GM18499 (cell line): ENCODE measurements at regions not wholly inside any gene's neighbourhood (a gene's known extent, or its start where the extent isn't known, plus 50 kb on each side); places are given as distances from the start of the nearest gene placed in this dataset.
"Not testable (repeated sequence)": the region's sequence is repeated elsewhere in the genome, so short reads cannot be mapped to it uniquely, and the experiment has no call there.

ENCODE experiments used
- ATAC-seq: cut with Tn5 transposase; IDR thresholded peaks from one replicate; pipeline ENCODE4 v1.9.1; 2021; ENCODE audit warnings: moderate number of reproducible peaks; ENCODE audit not compliant: insufficient read depth, unreplicated experiment

DNA sequence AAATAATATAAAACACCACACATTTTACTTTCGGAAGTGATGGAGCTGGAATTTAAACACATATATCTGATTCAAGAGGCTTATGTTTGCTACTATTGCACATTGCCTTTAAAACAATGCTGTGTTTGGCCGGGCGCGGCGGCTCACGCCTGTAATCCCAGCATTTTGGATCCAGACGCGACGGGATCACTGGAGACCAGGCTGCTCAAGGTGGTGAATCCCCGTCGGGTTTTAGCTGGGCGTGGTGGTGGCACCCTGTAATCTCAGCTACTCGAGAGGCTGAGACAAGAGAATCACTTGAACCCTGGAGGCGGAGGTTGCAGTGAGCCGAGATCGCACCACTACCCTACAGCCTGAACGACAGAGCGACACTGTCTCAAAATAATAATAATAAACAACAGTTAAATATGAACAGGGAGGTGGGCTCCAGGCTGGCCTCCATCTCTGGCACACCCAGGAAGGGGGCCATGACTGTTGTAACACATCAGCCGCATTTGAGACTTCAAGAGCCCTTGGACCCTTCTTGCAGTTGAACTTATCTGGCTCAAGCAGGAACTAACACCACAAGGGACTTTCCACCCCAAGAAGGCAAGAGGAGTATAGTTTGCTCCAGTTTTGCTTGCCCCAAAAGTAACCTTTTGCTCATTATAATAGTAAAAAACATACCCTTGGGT lies 127.1 kb upstream of the ZNF184 start:
- ATAC-seq, result no peak

DNA sequence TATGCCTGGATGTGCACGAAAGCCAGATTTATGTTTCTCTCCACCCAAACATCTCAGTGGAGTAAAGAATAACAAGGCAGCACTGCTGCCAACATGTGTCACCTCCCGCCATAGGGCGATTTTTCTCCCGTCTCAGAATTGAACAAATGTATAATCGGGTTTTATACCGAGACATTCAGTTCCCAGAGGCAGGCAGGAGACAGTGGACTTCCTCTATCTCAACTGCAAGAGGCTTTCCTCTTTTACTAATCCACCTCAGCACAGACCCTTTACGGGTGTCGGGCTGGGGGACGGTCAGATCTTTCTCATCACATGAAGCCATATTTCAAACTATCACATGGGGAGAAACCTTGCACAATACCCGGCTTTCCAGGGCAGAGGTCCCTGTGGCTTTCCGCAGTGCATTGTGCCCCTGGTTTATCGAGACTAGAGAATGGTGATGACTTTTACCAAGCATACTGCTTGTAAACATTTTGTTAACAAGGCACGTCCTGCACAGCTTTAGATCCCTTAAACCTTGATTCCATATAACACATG lies 124.2 kb upstream of the ZNF184 start:
- ATAC-seq, result not testable (repeated sequence)

GRCh38 chr6:27593861-27594260 lies 121.0 kb upstream of the ZNF184 start:
- no peak for ATAC-seq

GRCh38 chr6:27593200-27593818 lies 120.4 kb upstream of the ZNF184 start:
- ATAC-seq, result no peak

GRCh38 chr6:27592481-27593199 lies 119.7 kb upstream of the ZNF184 start:
- ATAC-seq, result peak; percentile 61

DNA sequence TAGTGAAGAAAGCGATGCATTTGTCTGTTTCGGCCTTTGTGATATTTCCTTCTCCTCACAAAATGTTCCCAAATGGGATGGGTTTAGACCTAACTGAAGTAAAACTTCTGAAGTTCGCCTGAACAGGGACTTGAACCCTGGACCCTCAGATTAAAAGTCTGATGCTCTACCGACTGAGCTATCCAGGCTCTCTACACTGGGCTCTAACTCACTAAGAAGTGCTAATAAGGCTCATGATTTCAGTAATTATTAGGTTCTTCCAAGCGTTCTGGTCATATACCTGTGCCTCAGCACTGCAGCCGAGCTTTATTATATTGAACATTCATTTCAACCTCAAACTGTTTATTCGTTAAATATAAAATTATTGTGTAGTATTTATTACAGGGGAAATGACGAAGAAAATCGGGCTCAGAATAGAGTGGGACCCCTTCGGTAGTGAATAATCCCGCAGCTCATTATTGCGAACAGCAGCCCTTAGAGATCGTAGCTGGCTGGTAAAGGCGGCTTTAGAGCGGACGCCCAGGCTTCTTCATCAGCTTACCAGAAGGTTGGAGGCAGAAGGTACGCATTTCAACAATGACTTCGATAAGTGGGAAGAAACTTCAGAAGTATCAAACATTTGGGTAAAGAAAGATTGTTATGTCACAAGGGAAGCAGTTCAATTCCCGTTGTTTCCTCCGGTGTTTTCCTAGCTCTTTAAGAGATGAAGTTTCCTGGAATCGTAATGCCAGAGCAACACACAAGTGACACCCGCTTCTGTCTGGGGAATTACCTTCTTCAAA lies 119.0 kb upstream of the ZNF184 start:
- ATAC-seq, result no peak

DNA sequence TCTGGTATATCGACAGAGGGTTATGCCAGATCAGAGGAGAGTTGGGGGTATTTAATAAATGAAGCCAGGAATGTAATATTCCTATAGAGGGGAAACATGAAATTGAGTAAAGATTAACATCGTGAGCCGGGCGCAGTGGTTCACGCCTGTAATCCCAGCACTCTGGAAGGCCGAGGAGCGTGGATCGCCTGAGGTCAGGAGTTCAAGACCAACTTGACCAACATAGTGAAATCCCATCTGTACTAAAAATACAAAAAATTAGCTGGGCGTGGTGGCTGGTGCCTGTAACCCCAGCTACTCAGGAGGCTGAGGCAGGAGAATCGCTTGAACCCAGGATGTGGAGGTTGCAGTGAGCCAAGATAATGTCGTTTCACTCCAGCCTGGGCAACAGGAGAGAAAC lies 112.4 kb upstream of the ZNF184 start:
- ATAC-seq, result not testable (repeated sequence)

DNA sequence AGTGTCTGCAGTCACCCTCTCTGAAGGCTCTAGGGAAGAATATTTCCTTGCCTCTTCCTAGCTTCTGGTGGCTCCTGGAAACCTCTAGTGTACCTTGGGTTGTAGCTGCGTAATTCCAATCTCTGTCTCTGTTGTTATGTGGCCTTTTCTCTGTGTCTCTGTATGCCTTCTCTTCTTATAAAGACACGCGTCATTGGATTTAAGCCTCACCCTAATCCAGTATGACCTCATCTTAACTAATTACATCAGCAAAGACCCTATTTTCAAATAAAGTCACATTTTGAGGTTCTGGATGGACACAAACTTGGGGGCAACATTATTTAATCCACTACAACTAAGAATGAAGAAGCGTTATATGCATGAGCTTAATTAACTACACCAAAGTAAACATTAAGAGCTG lies 111.4 kb upstream of the ZNF184 start:
- ATAC-seq, result no peak

- ATAC-seq, result no peak
Measured at GRCh38 chr6:27582928-27583725, 110.2 kb upstream of the ZNF184 start.

DNA sequence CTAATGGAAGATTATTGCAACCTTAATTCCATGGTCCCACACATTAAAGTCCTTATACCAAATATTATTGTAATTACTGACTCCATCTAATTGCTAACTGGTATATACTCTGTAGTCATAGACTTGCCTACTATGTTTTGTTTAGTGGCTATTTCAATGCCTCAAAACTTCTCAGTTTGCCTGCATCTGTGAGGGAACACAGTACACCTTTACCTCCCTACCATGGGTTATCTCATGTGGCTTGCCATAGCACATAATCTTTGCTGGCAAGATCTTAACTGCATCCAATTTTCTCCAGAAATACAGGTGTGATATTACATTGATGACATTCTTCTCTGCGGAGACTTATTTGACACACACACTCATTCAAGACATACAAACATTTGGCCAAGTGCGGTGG lies 107.1 kb upstream of the ZNF184 start:
- ATAC-seq, result no peak

- no peak for ATAC-seq
Measured at GRCh38 chr6:27577922-27578321, 105.0 kb upstream of the ZNF184 start.

GRCh38 chr6:27575594-27576361 lies 102.9 kb upstream of the ZNF184 start:
- no peak for ATAC-seq

DNA sequence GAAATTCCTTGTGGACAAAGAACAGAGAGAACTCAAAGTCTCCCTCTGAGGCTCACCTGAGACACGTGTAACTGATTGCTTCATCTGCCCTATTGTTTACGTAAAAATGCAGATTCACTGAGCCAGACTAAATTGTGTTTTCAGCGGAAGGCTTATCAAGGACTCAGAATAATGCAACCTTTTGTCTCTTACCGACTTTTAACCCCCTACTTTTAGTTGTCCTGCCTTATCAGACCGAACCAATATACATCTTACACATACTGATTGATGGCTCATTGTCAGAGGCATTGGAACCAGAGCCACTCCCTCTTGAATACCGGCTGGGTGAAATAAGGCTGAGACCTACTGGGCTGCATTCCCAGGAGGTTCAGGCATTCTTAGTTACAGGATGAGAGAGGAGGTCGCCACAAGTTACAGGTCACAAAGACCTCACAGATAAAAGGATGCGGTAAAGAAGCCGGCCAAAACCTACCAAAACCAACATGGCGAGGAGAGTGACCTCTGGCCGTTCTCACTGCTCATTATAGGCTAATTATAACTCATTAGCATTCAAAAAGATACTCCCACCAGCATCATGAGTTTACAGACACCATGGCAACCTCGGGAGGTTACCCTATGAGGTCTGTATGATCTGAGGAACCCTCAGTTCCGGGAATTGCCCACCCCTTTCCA lies 95.5 kb upstream of the ZNF184 start:
- no peak for ATAC-seq

DNA sequence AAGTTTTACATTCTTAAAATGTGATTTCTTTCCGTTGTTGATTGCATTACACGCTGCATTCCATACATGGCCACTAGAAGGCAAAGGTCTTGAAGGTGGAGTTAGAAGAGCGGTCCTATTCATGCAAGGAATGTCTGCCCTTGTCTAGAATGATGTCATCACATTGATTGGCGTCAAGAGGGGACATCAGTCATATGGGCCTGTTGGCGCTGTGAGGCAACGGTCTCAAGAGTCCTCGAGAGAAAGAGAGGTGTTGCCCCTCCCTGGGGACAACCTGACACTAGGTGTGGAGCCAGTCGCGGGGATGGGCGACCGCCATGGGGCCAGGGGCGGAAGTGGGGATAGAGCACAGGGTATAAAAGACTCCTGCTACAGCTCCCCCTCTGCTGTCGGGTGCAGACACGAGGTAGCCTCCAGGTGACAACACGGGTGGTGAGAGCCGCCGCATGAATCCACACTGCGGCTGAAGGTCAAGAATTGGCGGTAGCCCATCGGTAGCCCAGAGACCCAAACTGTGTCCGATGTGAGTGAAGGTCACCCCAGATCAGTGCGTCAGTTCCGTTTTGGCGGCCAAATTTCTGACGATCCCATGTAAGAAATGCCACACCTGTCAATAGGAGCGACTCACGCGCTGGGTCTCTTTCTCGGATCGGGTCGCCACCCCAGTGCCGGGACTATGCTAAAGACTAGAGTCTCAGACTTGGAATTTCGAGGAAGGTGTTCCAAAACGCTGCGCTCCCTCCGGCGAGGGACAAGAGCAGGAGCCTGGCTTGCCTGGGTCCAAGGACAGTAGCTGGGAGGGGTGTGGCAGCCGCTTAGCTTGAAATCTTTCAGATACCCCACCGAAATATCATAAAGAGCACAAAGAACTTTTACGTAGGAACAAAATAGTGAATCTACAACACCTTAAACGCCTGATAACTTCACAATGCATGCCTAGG lies 93.2 kb upstream of the ZNF184 start:
- ATAC-seq, result no peak

- no peak for ATAC-seq
Measured at GRCh38 chr6:27562027-27562410, 89.1 kb upstream of the ZNF184 start.

- ATAC-seq, result no peak
Measured at GRCh38 chr6:27558028-27558724, 85.3 kb upstream of the ZNF184 start.

- no peak for ATAC-seq
Measured at GRCh38 chr6:27556406-27556805, 83.5 kb upstream of the ZNF184 start.
